HUES6 (cell line): ENCODE measurements at regions not wholly inside any gene's neighbourhood (a gene's known extent, or its start where the extent isn't known, plus 50 kb on each side); places are given as distances from the start of the nearest gene placed in this dataset.

ENCODE experiments used
- H3K27ac ChIP-seq: 2 replicates; pipeline ENCODE4 v1.7.0; 2013; ENCODE audit warnings: low read depth, mild to moderate bottlenecking, low read length, inconsistent platforms
- H3K27me3 ChIP-seq: 2 replicates; pipeline ENCODE4 v1.6.1; 2013; ENCODE audit warnings: low read length; ENCODE audit not compliant: control insufficient read depth, insufficient read depth
- H3K36me3 ChIP-seq: 2 replicates; pipeline ENCODE4 v1.6.1; 2013; ENCODE audit warnings: low read length; ENCODE audit not compliant: control insufficient read depth, insufficient read depth
- H3K4me1 ChIP-seq: 2 replicates; pipeline ENCODE4 v1.6.1; 2013; ENCODE audit warnings: low read length; ENCODE audit not compliant: control insufficient read depth, insufficient read depth
- H3K4me3 ChIP-seq: 2 replicates; pipeline ENCODE4 v1.5.1; 2013; ENCODE audit warnings: low read depth, low read length
- H3K9ac ChIP-seq: one replicate; pipeline ENCODE4 v1.6.1; 2013; ENCODE audit warnings: mild to moderate bottlenecking, low read length
- H3K9me3 ChIP-seq: 2 replicates; pipeline ENCODE4 v1.6.1; 2013; ENCODE audit warnings: low read depth, low read length; ENCODE audit not compliant: control insufficient read depth, insufficient read depth

GRCh38 chr13:74084375-74084935, 49.7 kb downstream of the KLF12 start:
- Histone ChIP-seq H3K4me1 (no peaks in the 10 kb centered on the region), H3K27ac (no peak overlapping the region), H3K4me3 (no peak overlapping the region), H3K9ac (no peak overlapping the region), H3K27me3 (no peaks in the 10 kb centered on the region), H3K9me3 (no peaks in the 10 kb centered on the region), H3K36me3 (no peaks in the 10 kb centered on the region)

GRCh38 chr13:74082741-74083160, 51.5 kb downstream of the KLF12 start:
- Histone ChIP-seq H3K9me3 (no peaks in the 10 kb centered on the region), H3K9ac (no peak overlapping the region), H3K27ac (no peak overlapping the region), H3K27me3 (no peaks in the 10 kb centered on the region), H3K4me3 (no peak overlapping the region), H3K36me3 (no peaks in the 10 kb centered on the region), H3K4me1 (no peaks in the 10 kb centered on the region)

- no peak overlapping the region for H3K27ac ChIP-seq
- H3K4me3 ChIP-seq = no peak overlapping the region
- H3K9me3 ChIP-seq = no peaks in the 10 kb centered on the region
- H3K36me3 ChIP-seq = no peaks in the 10 kb centered on the region
- no peaks in the 10 kb centered on the region for H3K27me3 ChIP-seq
- H3K9ac ChIP-seq = no peak overlapping the region
- no peaks in the 10 kb centered on the region for H3K4me1 ChIP-seq
These were observed 53.4 kb downstream of the KLF12 start for GRCh38 chr13:74080762-74081161.

GRCh38 chr13:74077792-74078191, 56.4 kb downstream of the KLF12 start:
- Histone ChIP-seq H3K9me3 (no peaks in the 10 kb centered on the region), H3K9ac (no peak overlapping the region), H3K4me1 (no peaks in the 10 kb centered on the region), H3K36me3 (no peaks in the 10 kb centered on the region), H3K4me3 (no peak overlapping the region), H3K27me3 (no peaks in the 10 kb centered on the region), H3K27ac (no peak overlapping the region)

- Histone ChIP-seq H3K36me3 (no peaks in the 10 kb centered on the region), H3K9me3 (no peaks in the 10 kb centered on the region), H3K4me1 (no peaks in the 10 kb centered on the region), H3K9ac (no peak overlapping the region), H3K27ac (no peak overlapping the region), H3K27me3 (no peaks in the 10 kb centered on the region), H3K4me3 (no peak overlapping the region)
These were observed 56.8 kb downstream of the KLF12 start for GRCh38 chr13:74077375-74077774.

- Histone ChIP-seq H3K9me3 (no peaks in the 10 kb centered on the region), H3K4me3 (no peak overlapping the region), H3K27ac (no peak overlapping the region), H3K27me3 (no peaks in the 10 kb centered on the region), H3K4me1 (no peaks in the 10 kb centered on the region), H3K9ac (no peak overlapping the region), H3K36me3 (no peaks in the 10 kb centered on the region)
These were observed 59.5 kb downstream of the KLF12 start for GRCh38 chr13:74074723-74075122.

GRCh38 chr13:74073274-74073673, 60.9 kb downstream of the KLF12 start:
- H3K4me1 ChIP-seq = no peaks in the 10 kb centered on the region
- no peak overlapping the region for H3K4me3 ChIP-seq
- H3K9ac ChIP-seq = no peak overlapping the region
- no peaks in the 10 kb centered on the region for H3K27me3 ChIP-seq
- no peak overlapping the region for H3K27ac ChIP-seq
- H3K36me3 ChIP-seq = no peaks in the 10 kb centered on the region
- no peaks in the 10 kb centered on the region for H3K9me3 ChIP-seq

GRCh38 chr13:74070513-74070912, 63.7 kb downstream of the KLF12 start:
- Histone ChIP-seq H3K4me1 (no peaks in the 10 kb centered on the region), H3K27ac (no peak overlapping the region), H3K27me3 (no peaks in the 10 kb centered on the region), H3K36me3 (no peaks in the 10 kb centered on the region), H3K9me3 (no peaks in the 10 kb centered on the region), H3K9ac (no peak overlapping the region), H3K4me3 (no peak overlapping the region)

GRCh38 chr13:74070065-74070464, 64.1 kb downstream of the KLF12 start:
- Histone ChIP-seq H3K4me1 (no peaks in the 10 kb centered on the region), H3K9me3 (no peaks in the 10 kb centered on the region), H3K9ac (no peak overlapping the region), H3K36me3 (no peaks in the 10 kb centered on the region), H3K27ac (no peak overlapping the region), H3K4me3 (no peak overlapping the region), H3K27me3 (no peaks in the 10 kb centered on the region)

GRCh38 chr13:74068471-74068870, 65.7 kb downstream of the KLF12 start:
- Histone ChIP-seq H3K27me3 (no peaks in the 10 kb centered on the region), H3K4me1 (no peaks in the 10 kb centered on the region), H3K9ac (no peak overlapping the region), H3K4me3 (no peak overlapping the region), H3K27ac (no peak overlapping the region), H3K36me3 (no peaks in the 10 kb centered on the region), H3K9me3 (no peaks in the 10 kb centered on the region)

GRCh38 chr13:74067818-74068217, 66.4 kb downstream of the KLF12 start:
- H3K4me3 ChIP-seq = no peak overlapping the region
- H3K9me3 ChIP-seq = no peaks in the 10 kb centered on the region
- no peaks in the 10 kb centered on the region for H3K4me1 ChIP-seq
- no peak overlapping the region for H3K27ac ChIP-seq
- H3K27me3 ChIP-seq = no peaks in the 10 kb centered on the region
- H3K36me3 ChIP-seq = no peaks in the 10 kb centered on the region
- H3K9ac ChIP-seq = no peak overlapping the region

- Histone ChIP-seq H3K9ac (no peak overlapping the region), H3K36me3 (no peaks in the 10 kb centered on the region), H3K27me3 (no peaks in the 10 kb centered on the region), H3K4me3 (no peak overlapping the region), H3K4me1 (no peaks in the 10 kb centered on the region), H3K9me3 (no peaks in the 10 kb centered on the region), H3K27ac (no peak overlapping the region)
These were observed 67.3 kb downstream of the KLF12 start for GRCh38 chr13:74066937-74067336.
